ENCODE measurements at regions not wholly inside any gene's neighbourhood (a gene's known extent, or its start where the extent isn't known, plus 50 kb on each side); places are given as distances from the start of the nearest gene placed in this dataset.

GRCh38 chr4:162866565-162866964, 300.1 kb downstream of the NAF1 start:
- TF ChIP-seq CTCF (IDR thresholded peaks at IDR 0.05) (no peak), POLR2A (IDR thresholded peaks at IDR 0.05) (no peak), POLR2AphosphoS5 (IDR thresholded peaks at IDR 0.05) (no peak)
